Tibial artery (tissue), 4 donors: ENCODE measurements at regions not wholly inside any gene's neighbourhood (a gene's known extent, or its start where the extent isn't known, plus 50 kb on each side); places are given as distances from the start of the nearest gene placed in this dataset.

ENCODE experiments used
- DNase-seq, 2 donors: peaks; one replicate each; pipeline ENCODE4 v3.0.0-alpha.2; 2019
- H3K27ac ChIP-seq, 2 donors: fragments of 200-600 bp; sonication (generic) in 1 of 2; 1 replicate in 1 of 2; 2 replicates in 1 of 2; pipeline ENCODE4 v1.5.1; 2018 to 2019; ENCODE audit warnings: mild to moderate bottlenecking in 1 of 2
- H3K27me3 ChIP-seq, 2 donors: fragments of 200-600 bp; sonication (generic) in 1 of 2; one replicate each; pipeline versions ENCODE4 v1.5.1 to v1.6.0; 2016 to 2019
- H3K36me3 ChIP-seq, 3 donors: fragments of 200-600 bp; sonication (generic) in 2 of 3; one replicate each; pipeline ENCODE4 v1.5.1; 2016 to 2019; ENCODE audit warnings: mild to moderate bottlenecking in 2 of 3
- H3K4me1 ChIP-seq, 4 donors: fragments of 200-600 bp; sonication (generic) in 2 of 4; 1 replicate in 3 of 4; 2 replicates in 1 of 4; pipeline ENCODE4 v1.5.1; 2016 to 2019
- H3K4me3 ChIP-seq, 2 donors: fragments of 200-600 bp; sonication (generic) in 1 of 2; 1 replicate in 1 of 2; 2 replicates in 1 of 2; pipeline ENCODE4 v1.5.1; 2018 to 2019; ENCODE audit warnings: mild to moderate bottlenecking in 2 of 2
- H3K9me3 ChIP-seq, 3 donors: fragments of 200-600 bp; sonication (generic) in 1 of 3; one replicate each; pipeline ENCODE4 v1.5.1; 2016 to 2019
- intact Hi-C: fragments of 100-400 bp; cut with DNase I; formaldehyde crosslinking; loops from one replicate; pipeline ENCODE4 v1.15.0; 2023; ENCODE audit warnings: low total_unique reads
- TF ChIP-seq, protein P1 (sequence below), 2 experiments: fragments of 200-600 bp in 1 of 2; fragments of 450-650 bp in 1 of 2; IDR thresholded peaks; one replicate each; pipeline ENCODE4 v1.5.1; 2017 to 2019; ENCODE audit warnings: antibody characterized with exemption in 2 of 2, mild to moderate bottlenecking in 1 of 2, moderate library complexity in 1 of 2

DNA sequence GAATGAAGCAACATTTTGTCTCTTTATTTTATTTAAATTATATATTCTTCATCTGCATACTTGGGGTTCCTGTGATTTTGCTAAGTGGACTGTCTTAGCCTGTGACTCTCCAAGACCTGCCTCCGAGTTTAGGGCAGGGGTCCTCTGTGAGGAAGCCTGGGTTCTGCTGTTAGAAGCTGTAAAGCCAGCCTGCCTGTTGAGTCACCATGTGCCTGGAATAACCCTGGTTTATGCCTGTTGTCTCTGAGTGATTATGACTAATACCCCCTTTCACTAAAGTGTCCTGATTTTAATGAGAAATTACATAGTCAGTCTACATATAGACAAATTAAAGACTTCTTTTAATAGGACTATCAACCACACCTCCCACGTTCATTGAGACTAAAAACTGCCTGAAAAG, 369.1 kb downstream of the ZNF521 start:
- intact Hi-C loops, result no loop called here

DNA sequence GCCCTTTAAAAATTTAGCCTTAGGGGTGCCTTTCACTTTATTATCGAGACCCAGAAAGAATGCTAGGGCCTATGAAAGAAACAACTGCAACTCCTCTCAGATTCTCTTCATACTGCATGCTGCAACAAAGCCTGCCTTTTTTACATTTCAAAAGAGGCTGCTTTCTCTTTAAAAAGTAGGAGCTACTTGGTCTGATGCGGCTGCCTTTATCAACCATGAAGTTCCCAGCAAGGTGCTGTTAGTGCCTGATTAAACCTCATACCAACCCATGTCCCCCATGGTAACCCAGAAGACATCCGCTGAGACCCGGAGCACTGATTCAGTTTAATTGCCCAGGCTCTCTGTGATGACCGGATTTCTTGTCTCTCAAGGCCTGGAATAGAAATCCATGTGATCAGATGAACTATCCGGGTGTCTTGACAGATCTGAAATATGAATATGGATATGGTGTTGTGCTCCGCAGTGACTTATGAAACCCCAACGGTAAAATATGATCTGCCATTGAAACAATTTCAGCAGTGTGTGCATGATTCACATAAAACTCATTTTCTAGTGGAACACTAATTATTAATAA, 368.3 kb downstream of the ZNF521 start:
- no peak overlapping the region for H3K4me3 ChIP-seq
- H3K4me1 ChIP-seq, result peaks cover 0 to 6% (median 0%) of the 10 kb centered on the region in 4 donors
- TF ChIP-seq, protein P1, sequence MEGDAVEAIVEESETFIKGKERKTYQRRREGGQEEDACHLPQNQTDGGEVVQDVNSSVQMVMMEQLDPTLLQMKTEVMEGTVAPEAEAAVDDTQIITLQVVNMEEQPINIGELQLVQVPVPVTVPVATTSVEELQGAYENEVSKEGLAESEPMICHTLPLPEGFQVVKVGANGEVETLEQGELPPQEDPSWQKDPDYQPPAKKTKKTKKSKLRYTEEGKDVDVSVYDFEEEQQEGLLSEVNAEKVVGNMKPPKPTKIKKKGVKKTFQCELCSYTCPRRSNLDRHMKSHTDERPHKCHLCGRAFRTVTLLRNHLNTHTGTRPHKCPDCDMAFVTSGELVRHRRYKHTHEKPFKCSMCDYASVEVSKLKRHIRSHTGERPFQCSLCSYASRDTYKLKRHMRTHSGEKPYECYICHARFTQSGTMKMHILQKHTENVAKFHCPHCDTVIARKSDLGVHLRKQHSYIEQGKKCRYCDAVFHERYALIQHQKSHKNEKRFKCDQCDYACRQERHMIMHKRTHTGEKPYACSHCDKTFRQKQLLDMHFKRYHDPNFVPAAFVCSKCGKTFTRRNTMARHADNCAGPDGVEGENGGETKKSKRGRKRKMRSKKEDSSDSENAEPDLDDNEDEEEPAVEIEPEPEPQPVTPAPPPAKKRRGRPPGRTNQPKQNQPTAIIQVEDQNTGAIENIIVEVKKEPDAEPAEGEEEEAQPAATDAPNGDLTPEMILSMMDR (IDR thresholded peaks at IDR 0.05), result no peak
- no peaks in the 10 kb centered on the region for H3K27me3 ChIP-seq
- no peaks in the 10 kb centered on the region for H3K9me3 ChIP-seq
- no peak overlapping the region for H3K27ac ChIP-seq
- intact Hi-C loops, result no loop called here
- H3K36me3 ChIP-seq, result no peaks in the 10 kb centered on the region
- no peak for DNase-seq

More for the DNA sequence above, 369.1 kb downstream of the ZNF521 start:
- peaks cover 0 to 2% (median 0%) of the 10 kb centered on the region in 4 donors for H3K4me1 ChIP-seq
- no peak overlapping the region for H3K4me3 ChIP-seq
- no peak overlapping the region for H3K27ac ChIP-seq
- TF ChIP-seq, protein P1 (IDR thresholded peaks at IDR 0.05), result no peak
- no peaks in the 10 kb centered on the region for H3K27me3 ChIP-seq
- H3K9me3 ChIP-seq, result no peaks in the 10 kb centered on the region
- DNase-seq, result no peak
- no peaks in the 10 kb centered on the region for H3K36me3 ChIP-seq

DNA sequence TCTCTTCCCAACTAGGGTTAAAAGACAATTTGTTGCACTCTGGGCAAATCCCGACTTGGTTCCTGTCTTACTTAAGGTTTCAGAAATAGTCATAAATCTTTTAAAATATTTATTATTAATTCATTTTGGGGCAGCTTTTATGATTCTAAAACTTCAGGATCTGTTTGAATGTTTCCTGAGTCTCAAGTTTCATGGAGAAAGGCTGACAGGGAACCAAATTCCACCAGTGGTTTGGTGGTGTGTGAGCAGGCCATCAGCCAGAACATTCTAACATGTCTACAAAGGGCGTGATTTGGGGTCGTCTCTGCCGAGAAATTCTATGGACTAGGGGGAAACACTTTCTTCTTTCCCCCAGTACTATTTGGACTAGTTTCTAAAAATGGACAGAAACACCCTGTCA, 366.4 kb downstream of the ZNF521 start:
- no peak overlapping the region for H3K4me3 ChIP-seq
- H3K27ac ChIP-seq, result no peak overlapping the region
- intact Hi-C loops, result no loop called here
- no peaks in the 10 kb centered on the region for H3K27me3 ChIP-seq
- TF ChIP-seq, protein P1 (IDR thresholded peaks at IDR 0.05), result no peak
- no peak for DNase-seq
- H3K4me1 ChIP-seq, result peaks cover 0 to 6% (median 0%) of the 10 kb centered on the region in 4 donors
- H3K9me3 ChIP-seq, result no peaks in the 10 kb centered on the region
- H3K36me3 ChIP-seq, result no peaks in the 10 kb centered on the region

DNA sequence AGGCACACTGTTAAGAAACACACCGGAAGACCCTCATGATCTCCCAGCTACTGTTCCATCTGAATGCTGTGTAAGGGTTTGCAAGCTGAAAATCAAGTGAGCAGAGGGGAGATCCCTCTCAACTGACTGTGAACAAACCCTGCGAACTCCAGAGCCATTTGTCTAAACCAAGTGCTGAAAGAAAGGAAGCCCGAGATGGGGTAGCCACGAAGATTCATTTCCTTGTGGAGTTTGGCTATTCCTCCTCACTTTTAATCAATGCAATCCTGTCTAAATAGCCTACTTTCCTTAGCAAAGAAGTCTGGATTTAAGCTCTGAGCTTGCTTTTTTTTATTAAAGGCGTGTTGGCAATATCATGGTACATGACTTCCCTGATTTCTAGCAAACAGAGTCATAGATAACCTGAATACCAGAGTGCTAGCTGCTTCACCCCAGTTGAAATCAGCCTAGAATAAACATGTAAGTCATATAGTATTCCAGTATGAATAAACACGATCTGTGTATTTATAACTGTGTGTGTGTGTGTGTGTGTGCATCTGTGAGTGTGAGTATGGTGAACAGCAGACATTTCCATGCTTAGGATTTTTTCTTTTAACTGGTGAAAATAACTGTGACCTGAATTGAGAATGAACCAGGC, 365.2 kb downstream of the ZNF521 start:
- intact Hi-C loops, result no loop called here
- Histone ChIP-seq H3K27me3 (no peaks in the 10 kb centered on the region), H3K4me1 (peaks cover 0 to 6% (median 0%) of the 10 kb centered on the region in 4 donors), H3K27ac (no peak overlapping the region), H3K4me3 (no peak overlapping the region), H3K36me3 (no peaks in the 10 kb centered on the region), H3K9me3 (no peaks in the 10 kb centered on the region)
- no peak for DNase-seq
- TF ChIP-seq, protein P1 (IDR thresholded peaks at IDR 0.05), result no peak

DNA sequence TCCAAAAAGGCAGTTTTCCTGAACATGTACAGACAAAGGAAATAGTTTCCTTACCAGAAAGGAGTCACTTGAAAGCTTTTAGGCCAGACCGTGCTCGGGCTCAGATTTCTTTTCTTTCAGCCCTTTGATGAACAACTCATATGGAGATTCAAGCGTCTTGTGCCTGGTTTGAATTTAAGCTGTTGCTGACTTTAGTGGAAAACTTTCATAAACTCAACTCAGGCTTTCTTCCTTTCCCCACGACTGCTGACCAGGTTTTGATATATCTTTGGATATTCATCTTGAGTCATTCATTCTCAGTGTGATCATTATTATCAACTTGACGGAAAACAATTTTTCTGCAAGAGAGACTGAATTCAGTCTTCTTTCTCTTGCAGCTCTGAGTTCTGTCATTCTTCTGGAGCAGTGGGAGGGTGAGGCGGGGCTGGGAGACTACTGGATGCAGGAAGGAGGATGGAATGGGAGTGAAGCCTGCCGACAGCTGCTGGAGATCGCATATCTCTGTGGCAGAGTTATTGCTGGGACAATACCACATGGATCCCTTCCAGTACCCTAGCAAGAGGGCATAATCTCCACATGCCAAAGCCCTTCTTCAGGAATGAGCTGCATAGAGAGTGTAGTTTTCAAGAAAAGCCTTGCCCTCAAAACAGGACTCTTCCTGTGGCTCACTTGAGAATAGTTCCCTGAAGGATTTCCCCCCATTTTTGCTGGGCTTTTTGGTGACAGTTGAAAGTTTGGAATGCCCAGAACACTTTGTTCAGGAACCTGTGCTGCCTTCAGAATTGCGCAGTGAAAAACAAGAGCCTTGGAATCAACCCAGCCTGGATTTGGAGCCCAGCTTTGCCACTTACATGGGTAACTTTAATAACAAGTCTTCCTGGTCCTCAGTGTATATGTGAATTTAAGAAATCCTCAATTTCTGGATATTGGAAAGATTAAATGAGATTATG, 364.4 kb downstream of the ZNF521 start:
- Histone ChIP-seq H3K27ac (no peak overlapping the region), H3K4me1 (peaks cover 0 to 6% (median 0%) of the 10 kb centered on the region in 4 donors), H3K4me3 (no peak overlapping the region), H3K27me3 (no peaks in the 10 kb centered on the region), H3K36me3 (no peaks in the 10 kb centered on the region), H3K9me3 (no peaks in the 10 kb centered on the region)
- peak in 1 of 2 donors; percentile 29 for DNase-seq
- intact Hi-C loops, result no loop called here
- TF ChIP-seq, protein P1 (IDR thresholded peaks at IDR 0.05), result no peak
